HG03457 (cell line): ENCODE measurements at regions not wholly inside any gene's neighbourhood (a gene's known extent, or its start where the extent isn't known, plus 50 kb on each side); places are given as distances from the start of the nearest gene placed in this dataset.
A peak's percentile ranks its signal among the peaks of the same experiment; 100 is the strongest.
"Not testable (repeated sequence)": the region's sequence is repeated elsewhere in the genome, so short reads cannot be mapped to it uniquely, and the experiment has no call there.

ENCODE experiments used
- ATAC-seq: cut with Tn5 transposase; IDR thresholded peaks from one replicate; pipeline ENCODE4 v1.9.1; 2021; ENCODE audit warnings: moderate number of reproducible peaks; ENCODE audit not compliant: unreplicated experiment

- ATAC-seq: not testable (repeated sequence)
These were observed 1025.2 kb upstream of the SEMA6A start for GRCh38 chr5:117599811-117600210.

- no peak for ATAC-seq
These were observed 1019.5 kb upstream of the SEMA6A start for GRCh38 chr5:117594166-117594565.

GRCh38 chr5:117590944-117591343, 1016.3 kb upstream of the SEMA6A start:
- peak; percentile 86 for ATAC-seq

- no peak for ATAC-seq
These were observed 1014.0 kb upstream of the SEMA6A start for GRCh38 chr5:117588611-117589010.

- ATAC-seq: no peak
These were observed 1012.5 kb upstream of the SEMA6A start for GRCh38 chr5:117587111-117587510.

- no peak for ATAC-seq
These were observed 994.0 kb upstream of the SEMA6A start for GRCh38 chr5:117568622-117569021.

GRCh38 chr5:117568126-117568525, 993.5 kb upstream of the SEMA6A start:
- no peak for ATAC-seq

GRCh38 chr5:117562647-117563046, 988.0 kb upstream of the SEMA6A start:
- ATAC-seq: no peak

GRCh38 chr5:117561531-117561930, 986.9 kb upstream of the SEMA6A start:
- ATAC-seq: no peak

- ATAC-seq: no peak
These were observed 984.6 kb upstream of the SEMA6A start for GRCh38 chr5:117559005-117559844.

GRCh38 chr5:117551236-117551635, 976.6 kb upstream of the SEMA6A start:
- ATAC-seq: no peak

GRCh38 chr5:117547192-117547591, 972.6 kb upstream of the SEMA6A start:
- no peak for ATAC-seq

GRCh38 chr5:117539692-117540091, 965.1 kb upstream of the SEMA6A start:
- ATAC-seq: no peak

GRCh38 chr5:117533792-117534191, 959.2 kb upstream of the SEMA6A start:
- ATAC-seq: no peak

GRCh38 chr5:117533051-117533670, 958.5 kb upstream of the SEMA6A start:
- not testable (repeated sequence) for ATAC-seq

- no peak for ATAC-seq
These were observed 945.4 kb upstream of the SEMA6A start for GRCh38 chr5:117519957-117520500.

- ATAC-seq: no peak
These were observed 929.7 kb upstream of the SEMA6A start for GRCh38 chr5:117504305-117504704.

- no peak for ATAC-seq
These were observed 923.0 kb upstream of the SEMA6A start for GRCh38 chr5:117497601-117498000.

- ATAC-seq: no peak
These were observed 922.2 kb upstream of the SEMA6A start for GRCh38 chr5:117496801-117497200.

GRCh38 chr5:117494188-117494587, 919.6 kb upstream of the SEMA6A start:
- ATAC-seq: no peak

- no peak for ATAC-seq
These were observed 914.4 kb upstream of the SEMA6A start for GRCh38 chr5:117488976-117489500.

GRCh38 chr5:117487556-117487955, 912.9 kb upstream of the SEMA6A start:
- no peak for ATAC-seq
